Neural cell (in vitro differentiated cells): ENCODE measurements at regions not wholly inside any gene's neighbourhood (a gene's known extent, or its start where the extent isn't known, plus 50 kb on each side); places are given as distances from the start of the nearest gene placed in this dataset.

Experiments used
- H2AFZ ChIP-seq: fragments of 200-600, 300-800 bp; sonication (generic), shearing (Covaris generic); 2 replicates; pipeline ENCODE4 v1.6.0; 2014; ENCODE audit warnings: low read depth, mild to moderate bottlenecking, antibody characterized with exemption, low read length, moderate library complexity
- H3F3A ChIP-seq: fragments of 200-600 bp; shearing (Covaris generic); 2 replicates; pipeline ENCODE4 v1.6.1; 2016; ENCODE audit warnings: mild to moderate bottlenecking, moderate library complexity, mixed read lengths, antibody characterized with exemption, low read length; ENCODE audit not compliant: insufficient read depth, poor library complexity, severe bottlenecking
- H3K27ac ChIP-seq: fragments of 200-600, 300-800 bp; sonication (generic), shearing (Covaris generic); 2 replicates; pipeline ENCODE4 v1.5.1; 2014; ENCODE audit warnings: mild to moderate bottlenecking, low read length, moderate library complexity
- H3K27me3 ChIP-seq: fragments of 300-800, 200-600 bp; sonication (generic), shearing (Covaris generic); 2 replicates; pipeline ENCODE4 v1.6.0; 2014; ENCODE audit warnings: mild to moderate bottlenecking, low read depth, low read length, moderate library complexity; ENCODE audit not compliant: insufficient read depth
- H3K36me3 ChIP-seq: fragments of 300-800, 200-600 bp; sonication (generic), shearing (Covaris generic); 2 replicates; pipeline ENCODE4 v1.5.1; 2014; ENCODE audit warnings: mild to moderate bottlenecking, antibody characterized with exemption, low read length, moderate library complexity; ENCODE audit not compliant: insufficient read depth
- H3K4me2 ChIP-seq: fragments of 300-800, 200-600 bp; sonication (generic), shearing (Covaris generic); 2 replicates; pipeline ENCODE4 v1.6.0; 2014; ENCODE audit warnings: mild to moderate bottlenecking, low read length
- H3K4me3 ChIP-seq: fragments of 300-800, 200-600 bp; sonication (generic), shearing (Covaris generic); 2 replicates; pipeline ENCODE4 v1.5.1; 2014; ENCODE audit warnings: mild to moderate bottlenecking, low read length, moderate library complexity
- H3K79me2 ChIP-seq: fragments of 200-600 bp; shearing (Covaris generic); replicated peaks from 2 replicates; pipeline ENCODE4 v1.6.0; 2014; ENCODE audit warnings: mild to moderate bottlenecking, low read length, moderate library complexity; ENCODE audit not compliant: insufficient read depth
- H3K9ac ChIP-seq: fragments of 300-800, 200-600 bp; sonication (generic), shearing (Covaris generic); 2 replicates; pipeline ENCODE4 v1.6.1; 2016; ENCODE audit warnings: mild to moderate bottlenecking, low read length, mixed read lengths
- H3K9me2 ChIP-seq: fragments of 200-600 bp; shearing (Covaris generic); 2 replicates; pipeline ENCODE4 v1.6.1; 2016; ENCODE audit warnings: mild to moderate bottlenecking, low read length, mixed read lengths; ENCODE audit not compliant: insufficient read depth
- H3K9me3 ChIP-seq: fragments of 200-600, 300-800 bp; sonication (generic), shearing (Covaris generic); 2 replicates; pipeline ENCODE4 v1.6.1; 2016; ENCODE audit warnings: mild to moderate bottlenecking, mixed run types, low read length, moderate library complexity, mixed read lengths
- H4K20me1 ChIP-seq: fragments of 200-600 bp; shearing (Covaris generic); 2 replicates; pipeline ENCODE4 v1.6.1; 2016; ENCODE audit warnings: mild to moderate bottlenecking, mixed run types; ENCODE audit not compliant: insufficient read depth
- EP300 ChIP-seq: fragments of 450-650 bp; conservative IDR thresholded peaks from 2 replicates; pipeline ENCODE4 v1.6.1; 2014; ENCODE audit warnings: antibody characterized with exemption, mild to moderate bottlenecking, moderate library complexity; ENCODE audit not compliant: poor library complexity, severe bottlenecking
- MXI1 ChIP-seq: fragments of 450-650 bp; conservative IDR thresholded peaks from 2 replicates; pipeline ENCODE4 v1.6.1; 2014; ENCODE audit warnings: antibody characterized with exemption, mild to moderate bottlenecking; ENCODE audit not compliant: poor library complexity, severe bottlenecking
- POLR2AphosphoS5 ChIP-seq: IDR thresholded peaks from 2 replicates; pipeline ENCODE4 v1.6.1; 2012
- RAD21 ChIP-seq: fragments of 450-650 bp; conservative IDR thresholded peaks from 2 replicates; pipeline ENCODE4 v1.6.1; 2014; ENCODE audit warnings: antibody characterized with exemption, mild to moderate bottlenecking, moderate library complexity
- SMC3 ChIP-seq: fragments of 450-650 bp; conservative IDR thresholded peaks from 2 replicates; pipeline ENCODE4 v1.6.1; 2014; ENCODE audit warnings: antibody characterized with exemption, mild to moderate bottlenecking, moderate library complexity; ENCODE audit not compliant: poor library complexity
- TAF1 ChIP-seq: IDR thresholded peaks from 2 replicates; pipeline ENCODE4 v1.6.1; 2012; ENCODE audit warnings: low read depth
- TF ChIP-seq, protein P1 (sequence below): fragments of 450-650 bp; IDR thresholded peaks from 2 replicates; pipeline ENCODE4 v1.5.1; 2014; ENCODE audit warnings: antibody characterized with exemption, mild to moderate bottlenecking, moderate library complexity; ENCODE audit not compliant: poor library complexity, severe bottlenecking
- TF ChIP-seq, protein P2 (sequence below): IDR thresholded peaks from 2 replicates; pipeline ENCODE4 v1.6.1; 2012; ENCODE audit warnings: borderline replicate concordance

DNA sequence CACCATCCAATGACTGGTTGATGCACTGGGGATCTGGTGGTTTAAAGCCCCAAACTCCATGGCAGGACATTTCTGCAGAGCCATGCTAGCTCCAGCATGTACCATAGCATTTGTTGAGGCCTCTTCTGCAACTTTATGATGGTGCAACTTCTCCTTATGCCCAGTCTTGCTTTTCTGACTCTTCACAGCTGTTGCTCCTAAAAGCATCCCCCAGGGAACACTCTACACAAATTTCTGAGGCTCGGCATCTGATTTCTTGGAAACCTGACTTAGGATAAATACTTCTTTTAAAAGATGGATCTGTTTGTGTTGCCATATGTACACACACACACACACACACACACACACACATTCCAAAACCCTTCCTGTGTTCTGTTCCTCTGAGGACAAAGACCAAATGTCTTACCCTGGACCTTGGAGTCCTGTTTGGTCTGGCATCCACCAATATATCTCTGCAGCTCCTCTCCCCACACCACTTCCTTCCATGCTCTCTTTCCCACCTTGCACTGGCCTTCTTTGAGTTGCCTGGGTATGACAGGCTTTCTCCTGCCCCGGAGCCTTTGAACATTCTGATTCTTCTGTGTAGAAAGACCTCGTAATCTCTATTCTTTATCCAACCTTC lies 388.5 kb upstream of the ZNF507 start:
- H3K27ac ChIP-seq: no peak overlapping the region
- H3K9me3 ChIP-seq: no peaks in the 10 kb centered on the region
- no peaks in the 10 kb centered on the region for H3K9me2 ChIP-seq
- H3K4me3 ChIP-seq: no peak overlapping the region
- H4K20me1 ChIP-seq: no peaks in the 10 kb centered on the region
- no peaks in the 10 kb centered on the region for H3K79me2 ChIP-seq
- no peaks in the 10 kb centered on the region for H3K27me3 ChIP-seq
- no peaks in the 10 kb centered on the region for H3F3A ChIP-seq
- no peak overlapping the region for H3K4me2 ChIP-seq
- no peak overlapping the region for H3K9ac ChIP-seq
- TF ChIP-seq MXI1 (no peak), SMC3 (no peak)
- TF ChIP-seq, protein P1, sequence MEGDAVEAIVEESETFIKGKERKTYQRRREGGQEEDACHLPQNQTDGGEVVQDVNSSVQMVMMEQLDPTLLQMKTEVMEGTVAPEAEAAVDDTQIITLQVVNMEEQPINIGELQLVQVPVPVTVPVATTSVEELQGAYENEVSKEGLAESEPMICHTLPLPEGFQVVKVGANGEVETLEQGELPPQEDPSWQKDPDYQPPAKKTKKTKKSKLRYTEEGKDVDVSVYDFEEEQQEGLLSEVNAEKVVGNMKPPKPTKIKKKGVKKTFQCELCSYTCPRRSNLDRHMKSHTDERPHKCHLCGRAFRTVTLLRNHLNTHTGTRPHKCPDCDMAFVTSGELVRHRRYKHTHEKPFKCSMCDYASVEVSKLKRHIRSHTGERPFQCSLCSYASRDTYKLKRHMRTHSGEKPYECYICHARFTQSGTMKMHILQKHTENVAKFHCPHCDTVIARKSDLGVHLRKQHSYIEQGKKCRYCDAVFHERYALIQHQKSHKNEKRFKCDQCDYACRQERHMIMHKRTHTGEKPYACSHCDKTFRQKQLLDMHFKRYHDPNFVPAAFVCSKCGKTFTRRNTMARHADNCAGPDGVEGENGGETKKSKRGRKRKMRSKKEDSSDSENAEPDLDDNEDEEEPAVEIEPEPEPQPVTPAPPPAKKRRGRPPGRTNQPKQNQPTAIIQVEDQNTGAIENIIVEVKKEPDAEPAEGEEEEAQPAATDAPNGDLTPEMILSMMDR: no peak
- H2AFZ ChIP-seq: no peak overlapping the region
- no peaks in the 10 kb centered on the region for H3K36me3 ChIP-seq

DNA sequence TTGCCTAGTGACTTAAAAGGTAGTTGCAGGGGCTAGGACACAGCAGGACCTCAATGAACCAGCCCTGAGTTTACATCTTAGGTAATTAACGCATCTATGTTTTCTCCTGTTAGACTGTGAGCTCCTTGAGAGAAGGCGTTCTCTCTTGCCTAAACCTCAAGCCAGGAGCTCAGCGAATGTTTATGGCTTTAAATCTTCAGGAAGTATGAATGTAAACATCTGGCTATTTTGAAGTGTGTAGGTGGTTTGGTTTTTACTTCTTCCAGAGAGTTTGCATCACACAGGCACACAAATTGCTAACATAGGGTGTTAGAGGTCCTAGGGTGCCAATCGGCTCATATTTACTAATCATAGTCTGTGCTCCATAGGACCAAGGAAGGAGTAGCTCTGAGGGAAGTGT lies 387.7 kb upstream of the ZNF507 start:
- Histone ChIP-seq H3K36me3 (no peaks in the 10 kb centered on the region), H4K20me1 (no peaks in the 10 kb centered on the region), H3K9me2 (no peaks in the 10 kb centered on the region), H3K9me3 (no peaks in the 10 kb centered on the region), H3K4me2 (no peak overlapping the region), H3K79me2 (no peaks in the 10 kb centered on the region), H3K4me3 (no peak overlapping the region), H3K9ac (no peak overlapping the region), H3K27ac (no peak overlapping the region), H2AFZ (no peak overlapping the region), H3F3A (no peaks in the 10 kb centered on the region), H3K27me3 (no peaks in the 10 kb centered on the region)
- TF ChIP-seq RAD21: no peak
- TF ChIP-seq, protein P1: no peak
- TF ChIP-seq MXI1: no peak
- TF ChIP-seq, protein P2, sequence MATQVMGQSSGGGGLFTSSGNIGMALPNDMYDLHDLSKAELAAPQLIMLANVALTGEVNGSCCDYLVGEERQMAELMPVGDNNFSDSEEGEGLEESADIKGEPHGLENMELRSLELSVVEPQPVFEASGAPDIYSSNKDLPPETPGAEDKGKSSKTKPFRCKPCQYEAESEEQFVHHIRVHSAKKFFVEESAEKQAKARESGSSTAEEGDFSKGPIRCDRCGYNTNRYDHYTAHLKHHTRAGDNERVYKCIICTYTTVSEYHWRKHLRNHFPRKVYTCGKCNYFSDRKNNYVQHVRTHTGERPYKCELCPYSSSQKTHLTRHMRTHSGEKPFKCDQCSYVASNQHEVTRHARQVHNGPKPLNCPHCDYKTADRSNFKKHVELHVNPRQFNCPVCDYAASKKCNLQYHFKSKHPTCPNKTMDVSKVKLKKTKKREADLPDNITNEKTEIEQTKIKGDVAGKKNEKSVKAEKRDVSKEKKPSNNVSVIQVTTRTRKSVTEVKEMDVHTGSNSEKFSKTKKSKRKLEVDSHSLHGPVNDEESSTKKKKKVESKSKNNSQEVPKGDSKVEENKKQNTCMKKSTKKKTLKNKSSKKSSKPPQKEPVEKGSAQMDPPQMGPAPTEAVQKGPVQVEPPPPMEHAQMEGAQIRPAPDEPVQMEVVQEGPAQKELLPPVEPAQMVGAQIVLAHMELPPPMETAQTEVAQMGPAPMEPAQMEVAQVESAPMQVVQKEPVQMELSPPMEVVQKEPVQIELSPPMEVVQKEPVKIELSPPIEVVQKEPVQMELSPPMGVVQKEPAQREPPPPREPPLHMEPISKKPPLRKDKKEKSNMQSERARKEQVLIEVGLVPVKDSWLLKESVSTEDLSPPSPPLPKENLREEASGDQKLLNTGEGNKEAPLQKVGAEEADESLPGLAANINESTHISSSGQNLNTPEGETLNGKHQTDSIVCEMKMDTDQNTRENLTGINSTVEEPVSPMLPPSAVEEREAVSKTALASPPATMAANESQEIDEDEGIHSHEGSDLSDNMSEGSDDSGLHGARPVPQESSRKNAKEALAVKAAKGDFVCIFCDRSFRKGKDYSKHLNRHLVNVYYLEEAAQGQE: no peak
- no peak for TF ChIP-seq TAF1
- TF ChIP-seq POLR2AphosphoS5: no peak
- no peak for TF ChIP-seq EP300
- no peak for TF ChIP-seq SMC3
